AG04450 (cell line): ENCODE measurements at regions not wholly inside any gene's neighbourhood (a gene's known extent, or its start where the extent isn't known, plus 50 kb on each side); places are given as distances from the start of the nearest gene placed in this dataset.

ENCODE experiments used
- CTCF ChIA-PET: fragments of 300-600, 350-600 bp; formaldehyde crosslinking; extraction: SDS; loops from one replicate; lab custom pipeline; 2022; ENCODE audit warnings: antibody characterized with exemption, inconsistent platforms; lab: Charles Lee
- POLR2A ChIA-PET: fragments of 350-600 bp; formaldehyde crosslinking; extraction: SDS; loops from one replicate; lab custom pipeline; 2021; ENCODE audit warnings: antibody characterized with exemption, inconsistent platforms; lab: Yijun Ruan, JAX
- DNase-seq: peaks from one replicate; pipeline ENCODE4 v3.0.0-alpha.2; 2011; ENCODE audit warnings: low read depth, low spot score
- H3K27ac ChIP-seq: one replicate; pipeline ENCODE4 v1.5.1; 2012; ENCODE audit warnings: low read depth, low read length, control low read depth
- H3K27me3 ChIP-seq: one replicate; pipeline ENCODE4 v1.6.0; 2012; ENCODE audit warnings: low read length; ENCODE audit not compliant: control insufficient read depth, insufficient read depth
- H3K4me3 ChIP-seq: 2 replicates; pipeline ENCODE4 v1.5.1; 2011; ENCODE audit warnings: mild to moderate bottlenecking, low read depth, low read length, control low read depth
- H3K9me3 ChIP-seq: 2 replicates; pipeline ENCODE4 v1.5.1; 2012; ENCODE audit warnings: low read length; ENCODE audit not compliant: control insufficient read depth, insufficient read depth
- TF ChIP-seq, protein P1 (sequence below): IDR thresholded peaks from 2 replicates; pipeline ENCODE4 v1.5.1; 2011; ENCODE audit warnings: low read depth, low read length, control low read depth, inconsistent platforms

DNA sequence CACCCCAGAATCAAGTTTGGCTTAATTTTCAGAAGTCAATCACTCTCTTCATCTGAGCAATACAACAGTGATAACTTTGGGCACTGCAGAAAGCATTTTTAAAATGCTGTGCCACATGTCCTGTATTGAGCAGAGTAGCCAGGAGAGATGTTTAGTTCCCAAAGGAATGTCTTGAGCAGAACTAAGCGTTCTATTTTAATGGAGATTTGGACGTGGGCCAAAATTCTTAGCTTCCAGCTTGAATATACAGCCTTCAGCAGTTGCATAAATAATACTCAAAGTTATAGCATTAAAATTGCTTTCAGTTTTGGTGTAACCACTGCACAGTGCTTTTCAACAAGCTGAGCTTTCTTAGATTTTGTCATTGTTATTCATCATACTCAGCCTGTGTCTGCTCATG lies 679.2 kb downstream of the NLGN4X start:
- ChIA-PET CTCF (no interaction called here), POLR2A (no interaction called here)
- Histone ChIP-seq H3K9me3 (peaks cover 4% of the 10 kb centered on the region), H3K4me3 (no peak overlapping the region), H3K27me3 (no peaks in the 10 kb centered on the region), H3K27ac (no peak overlapping the region)
- TF ChIP-seq, protein P1, sequence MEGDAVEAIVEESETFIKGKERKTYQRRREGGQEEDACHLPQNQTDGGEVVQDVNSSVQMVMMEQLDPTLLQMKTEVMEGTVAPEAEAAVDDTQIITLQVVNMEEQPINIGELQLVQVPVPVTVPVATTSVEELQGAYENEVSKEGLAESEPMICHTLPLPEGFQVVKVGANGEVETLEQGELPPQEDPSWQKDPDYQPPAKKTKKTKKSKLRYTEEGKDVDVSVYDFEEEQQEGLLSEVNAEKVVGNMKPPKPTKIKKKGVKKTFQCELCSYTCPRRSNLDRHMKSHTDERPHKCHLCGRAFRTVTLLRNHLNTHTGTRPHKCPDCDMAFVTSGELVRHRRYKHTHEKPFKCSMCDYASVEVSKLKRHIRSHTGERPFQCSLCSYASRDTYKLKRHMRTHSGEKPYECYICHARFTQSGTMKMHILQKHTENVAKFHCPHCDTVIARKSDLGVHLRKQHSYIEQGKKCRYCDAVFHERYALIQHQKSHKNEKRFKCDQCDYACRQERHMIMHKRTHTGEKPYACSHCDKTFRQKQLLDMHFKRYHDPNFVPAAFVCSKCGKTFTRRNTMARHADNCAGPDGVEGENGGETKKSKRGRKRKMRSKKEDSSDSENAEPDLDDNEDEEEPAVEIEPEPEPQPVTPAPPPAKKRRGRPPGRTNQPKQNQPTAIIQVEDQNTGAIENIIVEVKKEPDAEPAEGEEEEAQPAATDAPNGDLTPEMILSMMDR = no peak
- DNase-seq = no peak

DNA sequence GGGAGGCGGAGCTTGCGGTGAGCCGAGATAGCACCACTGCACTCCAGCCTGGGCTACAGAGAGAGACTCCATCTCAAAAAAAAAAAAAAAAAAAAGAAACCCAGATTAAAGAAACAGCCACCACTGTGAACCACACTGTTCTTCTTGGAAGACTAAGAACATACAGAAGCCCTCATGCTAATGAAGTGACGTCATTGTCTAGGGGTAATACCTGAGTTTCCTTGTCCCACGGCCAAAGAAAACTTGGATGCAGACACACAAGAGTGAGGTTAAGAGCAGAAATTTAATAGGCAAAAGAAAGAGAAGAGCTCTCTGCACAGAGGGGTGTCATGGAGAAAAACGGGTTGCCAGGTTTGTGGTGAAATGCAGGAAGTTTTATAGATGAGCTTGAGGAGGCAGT lies 691.6 kb downstream of the NLGN4X start:
- TF ChIP-seq, protein P1 = no peak
- no peak overlapping the region for H3K27ac ChIP-seq
- H3K27me3 ChIP-seq = no peaks in the 10 kb centered on the region
- H3K9me3 ChIP-seq = no peaks in the 10 kb centered on the region; the same call in 1 of the 2 replicates
- no peak overlapping the region for H3K4me3 ChIP-seq
- no peak for DNase-seq
- POLR2A ChIA-PET = no interaction called here
- CTCF ChIA-PET = no interaction called here

DNA sequence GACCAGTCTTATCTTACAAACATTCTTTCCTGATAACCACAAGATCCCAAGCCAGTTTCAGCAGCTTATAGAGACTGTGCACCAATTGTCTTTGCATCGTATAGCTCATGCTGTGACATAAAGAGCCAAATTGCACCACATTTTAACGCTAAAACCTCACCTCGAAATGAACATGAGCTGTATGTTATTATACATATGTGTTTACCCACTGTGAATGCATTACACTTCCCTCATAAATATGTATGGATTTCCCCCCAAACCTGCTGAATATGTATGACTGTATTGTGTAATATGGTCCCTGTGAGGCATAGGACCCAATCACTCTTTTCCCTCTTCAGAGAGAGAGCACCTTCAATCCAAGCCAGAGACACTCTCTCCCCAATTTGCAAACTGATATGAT lies 692.4 kb downstream of the NLGN4X start:
- Histone ChIP-seq H3K9me3 (no peaks in the 10 kb centered on the region; the same call in 1 of the 2 replicates), H3K27ac (no peak overlapping the region), H3K27me3 (no peaks in the 10 kb centered on the region), H3K4me3 (no peak overlapping the region)
- CTCF ChIA-PET = no interaction called here
- TF ChIP-seq, protein P1 = no peak
- POLR2A ChIA-PET = no interaction called here
- DNase-seq = no peak

DNA sequence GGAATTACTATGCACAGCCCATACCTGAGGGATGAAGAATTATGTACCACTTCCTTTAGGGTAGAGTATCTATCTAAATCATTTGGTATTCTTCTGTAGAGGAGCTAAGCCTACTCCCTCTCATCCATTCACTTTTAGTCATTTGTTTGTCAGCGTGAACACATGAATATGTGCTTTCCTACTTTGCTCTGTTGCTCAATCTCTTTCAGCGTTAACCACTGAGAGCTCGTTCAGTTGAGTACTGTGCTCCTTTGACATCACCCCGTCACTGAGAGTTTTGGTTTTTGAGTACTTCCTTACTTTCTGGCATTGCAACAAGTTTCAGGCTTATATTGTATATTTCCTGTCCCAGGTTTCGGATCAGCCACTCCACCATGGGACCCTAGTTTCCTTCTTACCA lies 700.6 kb downstream of the NLGN4X start:
- Histone ChIP-seq H3K9me3 (no peaks in the 10 kb centered on the region; the same call in 1 of the 2 replicates), H3K4me3 (no peak overlapping the region), H3K27me3 (no peaks in the 10 kb centered on the region), H3K27ac (no peak overlapping the region)
- TF ChIP-seq, protein P1 = no peak
- POLR2A ChIA-PET = no interaction called here
- CTCF ChIA-PET = no interaction called here
- DNase-seq = no peak

DNA sequence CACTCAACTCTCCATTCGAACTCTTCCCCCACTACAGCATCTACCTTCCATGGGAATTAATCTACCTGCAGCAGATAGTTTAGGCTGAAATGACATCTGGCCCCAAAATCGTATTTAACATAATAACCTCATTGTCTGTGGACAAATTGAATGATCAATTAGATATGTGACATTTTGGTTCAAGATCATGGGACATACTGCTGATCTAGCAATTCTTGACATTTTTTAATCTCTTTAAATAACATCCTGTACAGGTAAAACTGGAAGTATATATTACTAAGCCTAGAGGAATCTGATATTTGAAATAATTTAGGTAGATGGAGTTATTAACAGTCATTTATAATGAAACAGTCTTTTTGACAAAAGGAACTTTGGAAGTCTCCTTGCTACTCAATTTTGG lies 702.5 kb downstream of the NLGN4X start:
- Histone ChIP-seq H3K9me3 (no peaks in the 10 kb centered on the region; the same call in 1 of the 2 replicates), H3K27me3 (no peaks in the 10 kb centered on the region), H3K4me3 (no peak overlapping the region), H3K27ac (no peak overlapping the region)
- no peak for DNase-seq
- ChIA-PET CTCF (no interaction called here), POLR2A (no interaction called here)
- TF ChIP-seq, protein P1 = no peak
